ENCODE measurements at regions not wholly inside any gene's neighbourhood (a gene's known extent, or its start where the extent isn't known, plus 50 kb on each side); places are given as distances from the start of the nearest gene placed in this dataset.

DNA sequence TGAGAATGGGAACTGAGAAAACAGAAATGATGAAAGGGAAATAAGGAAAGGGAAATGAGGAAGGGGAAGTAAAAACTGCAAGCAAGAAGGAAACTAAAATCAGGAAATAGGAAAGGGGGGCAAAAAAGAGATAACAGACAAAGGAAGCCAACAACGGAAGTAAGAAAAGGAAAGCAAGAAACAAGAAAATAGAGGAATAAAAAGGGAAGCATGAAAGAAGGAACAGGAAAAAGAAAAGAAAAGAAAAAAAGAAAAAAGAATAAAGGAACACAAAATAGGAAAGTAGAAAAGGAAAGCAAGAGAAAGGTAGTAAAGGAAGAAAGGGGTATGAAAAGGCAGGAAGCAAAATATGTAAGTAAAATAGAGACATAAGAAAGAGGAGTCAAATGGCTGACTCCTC is 241.2 kb upstream of the NCKAP5 start:
- no peak overlapping the region for H3K4me3 ChIP-seq (ENCODE audit: low read depth, low read length)
- TF ChIP-seq, protein P1, sequence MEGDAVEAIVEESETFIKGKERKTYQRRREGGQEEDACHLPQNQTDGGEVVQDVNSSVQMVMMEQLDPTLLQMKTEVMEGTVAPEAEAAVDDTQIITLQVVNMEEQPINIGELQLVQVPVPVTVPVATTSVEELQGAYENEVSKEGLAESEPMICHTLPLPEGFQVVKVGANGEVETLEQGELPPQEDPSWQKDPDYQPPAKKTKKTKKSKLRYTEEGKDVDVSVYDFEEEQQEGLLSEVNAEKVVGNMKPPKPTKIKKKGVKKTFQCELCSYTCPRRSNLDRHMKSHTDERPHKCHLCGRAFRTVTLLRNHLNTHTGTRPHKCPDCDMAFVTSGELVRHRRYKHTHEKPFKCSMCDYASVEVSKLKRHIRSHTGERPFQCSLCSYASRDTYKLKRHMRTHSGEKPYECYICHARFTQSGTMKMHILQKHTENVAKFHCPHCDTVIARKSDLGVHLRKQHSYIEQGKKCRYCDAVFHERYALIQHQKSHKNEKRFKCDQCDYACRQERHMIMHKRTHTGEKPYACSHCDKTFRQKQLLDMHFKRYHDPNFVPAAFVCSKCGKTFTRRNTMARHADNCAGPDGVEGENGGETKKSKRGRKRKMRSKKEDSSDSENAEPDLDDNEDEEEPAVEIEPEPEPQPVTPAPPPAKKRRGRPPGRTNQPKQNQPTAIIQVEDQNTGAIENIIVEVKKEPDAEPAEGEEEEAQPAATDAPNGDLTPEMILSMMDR (IDR thresholded peaks at IDR 0.05; ENCODE audit: low read depth, low read length): no peak

DNA sequence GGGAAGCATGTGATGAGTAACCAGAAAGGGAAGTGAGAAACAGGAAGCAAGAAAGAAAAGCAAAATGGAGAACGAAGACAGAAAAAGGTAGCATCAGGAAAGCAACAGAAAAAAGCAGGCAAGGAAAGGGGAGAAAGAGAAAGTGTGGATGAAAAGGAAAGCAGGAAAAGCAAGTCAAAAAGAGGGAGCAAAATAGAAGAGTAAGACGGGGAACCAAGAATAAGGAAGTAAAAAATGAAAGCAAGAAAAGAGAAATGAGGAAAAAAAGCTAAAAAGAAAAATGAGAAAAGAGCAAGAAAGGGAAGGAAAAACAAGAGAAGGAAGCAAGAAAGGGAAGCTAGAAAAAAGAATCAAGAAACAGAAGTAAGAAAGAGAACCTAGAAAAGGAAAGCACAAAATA is 242.3 kb upstream of the NCKAP5 start:
- TF ChIP-seq, protein P1 (IDR thresholded peaks at IDR 0.05; ENCODE audit: low read depth, low read length): no peak
- H3K4me3 ChIP-seq (ENCODE audit: low read depth, low read length): no peak overlapping the region

DNA sequence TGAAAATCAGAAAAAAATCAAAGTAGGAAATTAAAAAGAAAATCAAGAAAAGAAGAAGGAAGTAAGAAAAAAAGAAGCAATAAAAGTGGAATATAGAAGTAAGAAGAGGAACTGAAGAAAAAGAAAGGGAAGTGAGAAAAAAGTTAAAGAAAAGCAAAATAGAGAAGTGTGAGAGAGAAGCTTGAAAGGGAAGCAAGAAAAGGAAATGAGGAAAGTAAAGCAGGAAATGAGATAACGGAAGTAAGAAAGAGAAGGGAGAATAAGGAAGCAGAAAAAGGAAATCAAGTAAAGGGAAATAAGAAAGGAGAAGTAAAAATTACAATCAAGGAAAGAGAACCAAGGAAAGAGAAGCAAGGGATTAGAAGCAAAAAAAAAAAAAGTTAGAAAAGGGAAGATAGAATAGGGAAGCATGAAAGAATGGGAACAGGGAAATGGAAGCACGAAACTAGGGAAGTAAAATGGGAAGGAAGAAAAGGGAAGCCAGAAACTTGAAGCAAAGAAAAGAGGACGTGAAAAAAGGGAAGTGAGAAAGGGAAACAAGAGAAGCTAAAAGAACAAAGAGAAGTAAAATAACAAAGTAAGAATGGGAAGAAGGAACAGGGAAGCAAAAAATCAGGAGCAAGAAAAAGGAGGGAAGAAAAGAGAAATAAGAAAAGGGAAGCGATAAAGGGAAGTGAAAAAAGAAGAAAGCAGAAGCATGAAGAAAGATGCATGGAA is 243.3 kb upstream of the NCKAP5 start:
- TF ChIP-seq, protein P1 (IDR thresholded peaks at IDR 0.05; ENCODE audit: low read depth, low read length): no peak
- H3K4me3 ChIP-seq (ENCODE audit: low read depth, low read length): no peak overlapping the region

DNA sequence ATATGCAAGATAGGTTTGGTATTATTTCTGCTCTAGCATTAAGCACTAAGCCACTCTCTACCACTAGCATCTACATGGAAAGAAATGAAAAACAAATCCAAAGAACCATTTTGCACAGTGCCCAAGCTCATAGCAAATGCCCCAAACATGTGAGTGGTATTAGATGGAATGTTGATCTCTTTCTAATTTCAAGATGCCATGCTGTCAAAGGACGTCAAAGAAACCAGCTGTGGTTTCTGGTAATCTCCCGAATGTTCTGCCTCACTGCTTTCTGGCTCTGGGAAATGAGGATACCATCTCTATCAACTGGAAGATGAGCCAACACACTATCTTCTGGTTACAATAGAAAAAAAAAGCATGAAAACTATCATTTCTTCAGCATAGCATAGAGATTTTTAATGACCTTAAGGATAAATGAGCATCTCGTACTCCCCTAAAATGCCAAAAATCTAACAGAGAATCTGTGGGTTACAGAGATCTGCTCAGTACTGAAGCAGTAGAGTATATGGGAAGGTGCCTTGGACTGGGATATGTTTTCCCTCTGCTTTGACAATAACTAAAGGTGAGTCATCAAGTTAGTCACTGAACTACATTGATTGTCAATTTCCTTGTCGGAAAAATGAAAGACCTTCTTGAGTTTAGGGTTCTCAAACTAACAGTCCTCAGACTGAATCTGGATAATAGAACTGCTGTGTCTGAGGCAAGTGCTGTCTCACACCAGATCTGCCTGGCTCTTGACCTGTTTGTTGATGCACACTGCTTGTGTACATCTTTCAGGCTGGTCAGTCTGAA is 244.8 kb upstream of the NCKAP5 start:
- H3K4me3 ChIP-seq (ENCODE audit: low read depth, low read length): no peak overlapping the region
- TF ChIP-seq, protein P1 (IDR thresholded peaks at IDR 0.05; ENCODE audit: low read depth, low read length): no peak

DNA sequence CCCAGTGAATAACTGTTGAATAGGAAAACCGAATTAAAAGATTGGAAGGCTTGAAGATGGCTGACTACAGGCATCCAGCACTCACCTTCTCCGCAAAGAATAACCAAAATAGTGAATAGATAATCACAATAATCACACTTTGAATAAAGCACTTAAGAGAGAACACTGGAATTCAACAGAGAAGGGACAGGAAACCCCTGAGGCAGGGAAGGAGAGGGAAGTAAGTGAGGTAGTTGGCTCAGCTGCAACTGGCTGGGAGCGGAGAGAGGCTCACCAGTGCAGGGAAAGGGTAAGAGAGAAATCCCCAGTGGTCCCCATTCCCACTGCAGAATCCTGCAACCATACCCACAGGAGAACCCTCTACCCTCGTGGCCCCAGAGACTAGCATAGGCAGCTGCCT is 246.6 kb upstream of the NCKAP5 start:
- TF ChIP-seq, protein P1 (IDR thresholded peaks at IDR 0.05; ENCODE audit: low read depth, low read length): no peak
- H3K4me3 ChIP-seq (ENCODE audit: low read depth, low read length): no peak overlapping the region

DNA sequence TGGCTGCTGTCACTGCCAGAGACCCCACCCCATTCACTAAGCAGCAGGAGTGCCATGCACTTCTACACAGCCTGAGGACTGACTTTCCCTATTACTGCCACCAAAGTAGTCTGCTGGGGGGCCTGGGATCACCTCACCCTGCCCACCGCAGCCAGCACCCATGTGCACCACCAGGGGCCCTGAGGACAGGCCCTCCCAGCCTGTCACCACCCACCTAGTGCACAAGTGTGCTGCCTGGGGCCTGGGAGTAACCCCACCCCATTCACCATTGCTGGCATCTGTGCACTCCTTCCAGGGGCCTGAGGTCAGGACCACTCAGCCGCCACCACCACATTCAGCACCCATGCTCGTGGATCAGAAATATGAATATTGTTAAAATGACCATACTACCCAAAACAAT is 247.8 kb upstream of the NCKAP5 start:
- TF ChIP-seq, protein P1 (IDR thresholded peaks at IDR 0.05; ENCODE audit: low read depth, low read length): no peak
- H3K4me3 ChIP-seq (ENCODE audit: low read depth, low read length): no peak overlapping the region
